Pulmonary artery endothelial cell (primary cell): ENCODE measurements at regions not wholly inside any gene's neighbourhood (a gene's known extent, or its start where the extent isn't known, plus 50 kb on each side); places are given as distances from the start of the nearest gene placed in this dataset.

ENCODE experiments used
- DNase-seq: peaks from one replicate; pipeline ENCODE4 v3.0.0-alpha.2; 2011; ENCODE audit warnings: low read depth, low spot score

DNA sequence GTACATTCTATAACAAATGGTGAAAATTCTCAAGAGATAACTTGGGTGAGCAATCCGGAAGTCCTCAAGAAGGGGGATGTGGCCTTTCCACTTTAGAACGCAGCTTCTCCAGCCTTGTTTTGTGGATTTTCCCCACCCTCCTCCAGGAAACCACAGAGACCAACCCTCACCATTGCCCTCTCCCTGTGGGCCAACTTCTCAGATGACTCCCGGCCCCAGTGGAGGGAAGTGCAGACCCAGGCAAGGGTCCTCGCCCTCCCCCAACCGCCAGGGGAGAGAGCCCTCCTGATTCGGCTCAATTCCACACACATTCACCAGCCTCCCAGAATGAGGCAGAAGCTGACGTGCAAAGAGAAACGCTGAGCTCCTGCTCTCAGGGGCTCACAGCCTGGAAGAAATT, 277.2 kb downstream of the EIPR1 start:
- no peak for DNase-seq

DNA sequence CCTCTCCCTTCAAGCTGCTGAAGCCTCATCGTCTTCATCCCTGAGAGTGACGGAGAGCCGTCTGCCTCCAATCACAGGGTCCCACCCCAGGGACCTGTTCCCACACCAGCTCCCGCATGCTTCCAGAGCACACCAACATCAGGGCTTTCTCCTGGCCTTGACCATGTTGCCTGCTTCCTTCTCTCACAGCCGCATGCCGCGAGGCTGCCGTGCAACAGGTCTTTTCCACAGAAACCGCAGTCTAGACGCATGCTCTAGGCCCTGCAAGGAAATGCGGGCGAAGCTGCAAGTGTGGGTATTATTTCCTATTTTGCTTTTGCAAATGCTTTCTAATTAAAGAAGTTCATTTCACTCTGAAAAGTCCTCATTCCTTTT, 277.8 kb downstream of the EIPR1 start:
- no peak for DNase-seq

DNA sequence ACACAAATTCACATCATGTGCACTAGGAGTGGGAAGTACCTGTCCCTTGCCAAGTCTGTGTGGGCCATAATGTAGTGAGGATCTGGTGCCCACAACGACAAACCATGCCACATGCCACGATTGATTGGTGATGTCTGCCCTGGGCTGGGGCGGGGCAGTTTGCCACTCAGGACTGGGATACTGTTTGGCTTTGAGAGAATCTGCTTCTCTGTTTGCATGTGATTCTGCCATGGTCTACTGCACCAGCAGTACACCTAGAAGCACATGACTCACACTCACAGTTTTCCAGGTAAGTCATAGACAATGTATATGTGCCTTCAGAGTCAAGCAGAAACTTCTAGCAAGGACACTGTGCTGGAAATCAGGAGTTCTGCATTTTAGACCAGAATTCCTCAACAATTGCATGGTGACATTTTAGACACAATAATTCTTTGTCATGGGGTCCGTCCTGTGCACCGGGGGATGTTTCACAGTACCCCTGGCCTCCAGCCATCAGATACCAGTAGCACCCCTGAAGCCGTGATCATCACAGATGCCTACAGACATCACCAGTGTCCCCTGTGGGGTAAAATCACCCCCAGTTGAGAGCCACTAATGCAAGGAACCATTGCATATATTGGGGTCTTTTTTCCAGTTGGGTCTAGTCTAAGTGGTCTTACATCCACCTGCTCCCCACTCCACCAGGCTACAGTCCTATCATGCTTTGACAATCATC, 278.3 kb downstream of the EIPR1 start:
- DNase-seq, result no peak

GRCh38 chr2:3098231-3098630, 279.4 kb downstream of the EIPR1 start:
- no peak for DNase-seq

DNA sequence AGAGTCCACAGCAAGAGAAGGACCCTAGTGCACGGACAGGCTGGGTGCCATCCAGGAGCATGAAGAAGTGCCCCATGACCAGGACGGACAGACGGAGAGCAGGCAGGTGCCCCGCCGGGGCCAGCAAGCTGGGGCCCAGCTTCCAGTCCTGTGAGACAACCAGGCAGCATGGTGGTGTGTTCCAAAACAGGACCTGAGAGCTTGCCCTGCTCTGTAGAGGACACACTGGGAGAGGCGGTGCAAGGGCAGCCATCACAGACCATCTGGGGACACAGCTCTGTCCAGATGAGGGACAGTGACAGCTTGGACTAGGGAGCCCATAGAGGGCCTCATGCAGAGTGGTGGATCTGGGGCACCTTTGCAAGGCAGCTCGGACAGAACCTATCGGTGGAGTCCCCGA, 279.8 kb downstream of the EIPR1 start:
- no peak for DNase-seq

- DNase-seq, result no peak
Measured at GRCh38 chr2:3094999-3095958, 282.3 kb downstream of the EIPR1 start.

- DNase-seq, result no peak
Measured at GRCh38 chr2:3094318-3094717, 283.3 kb downstream of the EIPR1 start.

DNA sequence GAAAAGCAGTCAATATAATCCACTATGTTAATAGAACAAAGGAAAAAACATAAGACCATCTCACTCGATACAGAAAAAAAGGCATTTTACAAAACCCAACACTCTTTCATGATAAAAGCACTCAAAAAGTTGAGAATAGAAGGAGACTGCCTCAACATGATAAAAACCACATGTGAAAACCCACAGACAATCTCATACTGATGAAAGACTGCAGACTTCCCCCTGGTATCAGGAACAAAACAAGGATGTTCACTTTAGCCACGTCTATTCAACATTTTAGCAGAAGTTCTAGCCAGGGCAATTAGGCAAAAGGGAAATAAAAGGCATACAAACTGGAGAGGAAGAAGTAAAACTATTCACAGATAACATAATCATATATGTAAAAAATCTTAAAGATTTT, 285.9 kb downstream of the EIPR1 start:
- DNase-seq, result no peak

DNA sequence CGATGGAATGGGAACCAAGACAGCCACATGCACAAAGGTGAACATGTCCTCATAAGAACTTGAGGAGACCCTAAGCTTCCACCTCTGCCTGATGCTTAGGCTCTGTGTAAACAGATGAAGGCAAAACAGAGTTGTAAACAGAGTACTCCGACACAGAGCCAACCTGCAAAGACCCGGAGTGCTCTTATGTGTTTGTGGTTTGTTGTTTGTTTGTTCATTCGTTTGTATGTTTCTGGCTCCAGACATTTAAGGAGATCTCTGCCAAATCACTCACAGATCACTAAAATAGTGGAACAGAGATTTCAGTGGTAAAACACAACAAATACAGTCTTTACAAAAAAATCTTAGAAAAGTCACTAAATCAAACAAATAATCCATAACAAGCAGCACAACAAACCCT, 294.9 kb downstream of the EIPR1 start:
- no peak for DNase-seq

DNA sequence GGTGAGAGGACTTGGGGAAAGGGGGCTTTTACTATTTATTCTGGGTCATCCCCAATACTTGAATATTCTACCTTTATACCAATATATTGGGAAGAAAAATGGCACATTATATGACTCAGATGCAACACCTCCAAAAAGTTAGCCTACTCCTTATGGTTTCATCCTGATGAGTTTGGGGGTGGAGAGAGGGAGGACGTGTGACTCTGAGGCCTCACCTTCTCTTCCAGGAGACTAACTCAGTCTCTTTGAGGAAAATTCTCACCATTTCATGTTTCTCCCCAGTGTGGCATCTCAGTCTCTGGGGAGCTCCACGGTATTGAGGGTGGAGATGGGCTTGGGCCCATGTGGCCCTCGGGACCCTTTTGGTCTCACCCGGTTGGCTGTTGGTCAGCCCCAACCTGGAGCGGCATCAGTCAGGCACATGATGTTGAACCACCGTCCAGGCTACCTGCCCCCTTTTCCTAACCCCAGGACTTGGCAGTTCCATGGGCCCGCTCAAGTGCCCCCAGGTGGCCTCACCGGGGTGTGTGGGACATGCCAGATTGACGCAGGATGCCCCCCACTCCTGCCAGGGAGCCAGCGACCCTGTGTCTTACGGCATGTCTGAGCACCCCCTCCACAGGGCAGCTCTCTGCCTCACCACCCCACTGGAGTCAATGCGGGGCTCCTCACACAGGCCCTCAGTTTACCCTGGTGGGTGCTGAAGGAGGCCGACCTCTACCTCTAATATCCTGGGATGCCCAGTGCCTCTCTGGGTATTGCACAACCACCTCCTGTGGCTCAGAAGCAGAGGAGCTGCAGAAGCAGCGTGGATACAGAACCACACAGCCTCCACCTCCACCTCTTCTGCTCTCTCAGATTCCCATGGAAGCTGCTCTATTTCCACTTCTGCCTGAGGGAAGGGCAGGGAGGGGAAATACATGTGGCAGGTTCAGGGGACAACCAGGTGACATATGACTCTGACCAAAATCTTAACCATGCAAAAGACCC, 297.4 kb downstream of the EIPR1 start:
- no peak for DNase-seq

DNA sequence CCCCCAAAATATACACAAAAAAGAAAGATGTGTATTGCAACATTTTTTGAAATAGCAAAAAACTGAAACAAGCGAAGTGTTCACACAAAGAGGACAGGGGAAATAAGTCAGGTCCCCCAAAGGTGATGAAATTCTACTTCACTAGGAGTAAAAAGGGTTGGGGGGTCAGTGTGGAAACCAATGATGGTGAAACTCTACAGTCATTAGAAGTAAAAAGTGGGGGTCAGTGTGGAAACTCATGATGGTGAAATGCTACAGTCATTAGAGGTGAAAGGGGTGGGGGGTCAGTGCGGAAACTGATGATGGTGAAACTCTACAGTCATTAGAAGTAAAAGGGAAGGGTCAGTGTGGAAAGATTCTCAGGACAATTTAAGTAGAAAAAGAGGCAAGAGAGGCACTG, 298.2 kb downstream of the EIPR1 start:
- DNase-seq, result no peak

DNA sequence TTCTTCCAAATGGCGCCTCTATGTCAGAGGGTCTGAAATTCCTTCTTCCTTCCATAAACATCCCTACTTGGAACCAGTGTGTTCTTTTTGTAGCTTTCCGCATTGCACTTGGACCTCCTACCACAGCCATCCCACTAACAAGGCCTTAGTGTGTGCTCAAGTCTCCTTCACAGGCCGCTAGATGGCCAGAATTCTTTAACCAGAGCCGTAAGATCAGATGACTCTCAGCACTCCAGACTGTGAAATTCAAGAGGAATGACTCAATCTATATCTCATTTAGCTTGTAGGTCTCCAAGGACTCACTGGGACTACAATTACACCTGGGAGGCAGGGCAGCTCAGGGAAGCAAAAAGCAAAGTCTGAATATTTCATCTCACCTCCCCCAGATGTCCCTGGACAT, 298.9 kb downstream of the EIPR1 start:
- DNase-seq, result no peak

DNA sequence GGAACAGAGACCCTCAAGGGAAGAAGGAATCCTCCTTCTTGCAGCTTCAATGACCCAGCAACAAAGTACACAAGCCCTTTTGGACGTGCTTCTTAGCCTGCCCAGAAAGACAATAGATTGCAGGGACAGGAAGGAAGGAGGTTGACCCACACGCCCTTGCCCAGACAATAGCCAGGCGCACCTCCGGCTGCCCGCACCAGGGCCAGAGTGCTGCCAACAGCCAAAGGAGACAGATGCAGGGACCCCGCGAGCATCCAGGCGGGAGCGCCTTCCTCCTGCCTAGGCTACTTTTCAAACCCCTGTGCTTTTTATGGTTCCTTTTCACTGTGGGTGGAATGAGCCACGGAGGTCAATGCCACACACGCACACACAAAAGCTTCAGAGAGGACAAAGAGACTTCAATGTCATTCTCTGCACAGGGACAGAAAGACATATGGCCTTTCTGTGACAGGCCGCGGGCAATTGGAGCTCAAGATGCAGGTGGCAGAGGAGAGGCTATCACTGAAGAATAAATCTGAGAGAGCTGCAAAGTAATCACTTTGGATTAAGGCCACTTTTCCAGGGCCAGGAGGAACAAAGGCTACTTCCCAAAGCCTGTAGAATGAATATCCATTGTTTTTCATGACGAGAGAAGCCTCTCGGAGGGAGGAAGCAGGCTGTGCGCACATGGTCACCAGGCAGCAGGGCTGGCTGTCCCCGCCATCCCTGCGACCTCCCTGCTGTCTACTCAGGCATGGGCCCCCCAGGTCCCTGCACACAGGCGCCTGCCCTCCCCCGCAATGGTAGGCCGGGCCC, 300.6 kb downstream of the EIPR1 start:
- DNase-seq, result no peak

DNA sequence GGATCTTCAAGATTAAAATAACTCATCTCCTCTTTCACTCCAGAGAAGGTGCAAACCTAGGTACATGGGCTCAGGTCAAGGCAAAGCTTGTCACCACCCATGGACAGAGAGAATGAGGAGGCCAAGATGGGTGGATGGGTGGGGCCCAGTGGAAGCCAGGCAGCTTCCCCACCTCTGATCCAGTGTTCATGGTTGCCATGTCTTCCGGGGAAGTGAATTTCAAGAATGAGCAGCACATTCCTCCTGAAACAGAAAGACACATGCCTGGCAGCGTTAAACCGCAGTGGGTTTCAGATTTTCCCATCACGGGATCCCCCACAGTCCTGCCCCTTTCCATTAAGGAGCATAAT, 301.7 kb downstream of the EIPR1 start:
- DNase-seq, result no peak

DNA sequence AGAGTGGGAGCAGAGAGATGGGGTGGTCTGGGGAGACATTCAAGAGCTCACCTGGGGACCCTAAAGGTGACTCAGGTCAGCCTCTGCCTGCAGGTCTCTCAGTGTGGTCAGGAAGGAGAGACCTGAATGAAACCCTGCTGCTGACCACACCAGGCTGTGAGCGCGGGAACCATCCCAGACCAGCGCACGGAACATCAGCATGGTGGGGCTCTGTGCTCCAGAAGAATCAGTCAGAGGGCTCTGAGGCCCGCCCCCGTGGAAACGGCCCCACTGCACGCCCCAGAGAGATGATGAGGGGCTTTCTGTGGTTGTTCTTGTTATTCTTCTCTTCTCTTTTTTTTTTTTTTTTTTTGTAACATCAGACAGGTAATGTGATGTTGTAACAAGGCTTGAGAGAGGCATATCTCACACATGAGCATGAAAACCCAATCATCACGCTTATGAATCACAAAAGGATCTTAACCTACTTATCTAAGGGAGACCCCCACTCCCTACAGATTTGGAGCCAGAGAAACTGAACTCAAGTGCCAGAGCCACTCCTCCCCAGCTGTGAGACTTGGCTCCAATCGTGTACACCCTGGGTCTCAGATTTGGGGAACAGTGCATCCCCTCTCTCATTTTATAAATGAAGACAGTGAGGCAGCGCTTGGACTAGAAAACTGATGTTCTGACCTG, 302.2 kb downstream of the EIPR1 start:
- DNase-seq, result no peak

- DNase-seq, result no peak
Measured at GRCh38 chr2:3073704-3074103, 303.9 kb downstream of the EIPR1 start.

DNA sequence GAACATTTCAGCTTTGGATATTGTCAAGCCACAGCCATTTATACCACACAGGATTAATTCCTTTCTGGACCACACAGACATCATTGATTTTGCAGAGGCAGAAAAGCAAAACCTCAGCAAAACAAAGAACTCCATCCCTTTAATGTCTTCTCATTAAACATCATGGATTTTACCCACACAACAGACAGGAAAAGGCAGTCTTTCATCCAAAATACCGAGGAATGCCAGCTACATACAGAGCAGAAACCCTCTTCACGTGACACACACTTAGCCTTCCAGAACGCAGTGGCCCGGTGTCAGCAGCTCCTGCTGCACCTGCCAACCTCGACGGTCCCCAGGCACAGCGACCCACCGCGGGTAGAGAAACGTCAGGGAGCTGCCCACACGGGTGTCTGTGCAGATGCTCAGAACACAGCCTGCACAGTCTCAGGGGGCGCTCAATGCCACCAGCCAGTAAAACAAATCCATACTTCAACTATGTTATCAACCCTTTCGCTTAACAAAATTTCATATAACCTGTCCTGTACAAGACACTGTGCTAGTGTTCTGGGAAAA, 304.5 kb downstream of the EIPR1 start:
- DNase-seq, result no peak

- DNase-seq, result no peak
Measured at GRCh38 chr2:3071685-3072263, 305.8 kb downstream of the EIPR1 start.

DNA sequence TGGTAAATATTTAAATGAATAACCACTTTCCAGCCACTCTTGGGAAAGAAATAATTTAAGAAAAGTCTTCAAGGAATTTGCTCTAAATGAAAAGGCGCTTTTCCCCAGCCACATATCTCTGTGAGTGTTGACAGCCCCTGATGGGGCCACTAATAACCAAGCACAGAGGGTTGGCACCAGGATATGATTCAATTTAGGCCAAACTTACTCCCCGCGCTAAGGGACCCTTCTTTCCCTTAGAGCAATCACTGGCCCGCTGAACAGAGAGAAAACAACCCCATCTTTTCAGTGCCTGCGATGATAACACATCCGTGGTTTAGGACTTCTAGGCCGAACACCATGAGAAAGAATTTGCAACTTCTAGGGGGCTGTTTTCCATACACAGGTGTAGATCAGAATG, 310.8 kb downstream of the EIPR1 start:
- no peak for DNase-seq

DNA sequence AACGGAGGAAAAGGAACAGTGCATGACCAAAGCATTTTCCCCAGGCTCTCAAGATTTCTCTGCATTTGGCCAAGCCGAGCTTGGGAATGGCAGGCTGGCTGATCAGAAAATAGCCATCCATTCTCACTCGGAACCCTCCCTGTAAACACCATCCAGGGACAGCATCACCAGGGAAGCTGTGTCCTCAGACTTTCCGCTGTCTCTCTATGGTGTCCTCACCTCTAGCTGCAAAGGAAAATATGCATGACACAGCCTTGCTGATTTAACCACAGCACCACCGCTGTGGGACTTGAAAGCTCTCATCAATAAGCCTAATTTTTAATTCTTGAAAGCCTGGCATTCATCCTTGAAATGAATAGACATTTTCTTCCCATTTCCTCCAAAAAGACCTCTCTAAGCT, 311.7 kb downstream of the EIPR1 start:
- no peak for DNase-seq
